ENCODE measurements at regions not wholly inside any gene's neighbourhood (a gene's known extent, or its start where the extent isn't known, plus 50 kb on each side); places are given as distances from the start of the nearest gene placed in this dataset.

DNA sequence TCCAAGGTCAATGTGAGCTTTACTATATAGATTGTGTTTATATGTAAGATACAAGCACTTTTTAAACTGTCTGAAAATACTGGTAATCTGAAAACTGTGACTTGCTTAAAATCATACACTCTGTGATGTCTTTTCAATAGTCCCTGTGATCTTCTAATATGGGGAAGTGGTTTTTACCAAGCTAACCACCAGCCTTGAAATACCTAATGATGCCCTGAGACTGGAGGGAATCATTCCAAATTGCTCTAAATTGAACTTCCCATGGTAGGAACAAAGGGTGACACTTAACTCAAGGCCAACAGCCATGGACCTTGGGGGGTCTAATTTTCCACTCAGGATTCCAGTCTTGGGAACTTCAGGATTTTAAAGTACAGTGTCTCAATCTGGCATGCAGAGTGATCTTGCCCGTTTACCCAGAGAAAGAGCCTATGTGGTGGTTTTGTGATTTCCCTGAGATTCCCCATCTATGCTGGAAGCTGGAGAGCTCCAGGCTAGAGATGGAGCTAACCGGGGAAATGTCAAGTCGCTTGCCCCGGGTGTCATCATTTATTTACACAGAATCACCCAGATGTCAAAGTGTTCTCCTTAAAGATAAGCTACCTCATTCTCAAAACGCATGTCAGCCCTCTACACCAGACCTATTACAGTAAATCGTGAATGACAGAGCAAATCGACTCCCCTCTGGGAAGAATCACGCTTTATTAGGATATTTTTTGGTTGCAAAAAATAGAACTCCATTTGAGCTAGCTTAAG, 198.5 kb downstream of the SP3 start:
- TF ChIP-seq POLR2AphosphoS5 (IDR thresholded peaks at IDR 0.05; ENCODE audit: low read depth, low read length): no peak
- no peak for TF ChIP-seq TAF1 (IDR thresholded peaks at IDR 0.05; ENCODE audit: borderline replicate concordance, low read depth, low read length)
- TF ChIP-seq POLR2A (IDR thresholded peaks at IDR 0.05; ENCODE audit: low read depth, low read length): no peak

Data from GM12892 (cell line).